ENCODE measurements at regions not wholly inside any gene's neighbourhood (a gene's known extent, or its start where the extent isn't known, plus 50 kb on each side); places are given as distances from the start of the nearest gene placed in this dataset.

DNA sequence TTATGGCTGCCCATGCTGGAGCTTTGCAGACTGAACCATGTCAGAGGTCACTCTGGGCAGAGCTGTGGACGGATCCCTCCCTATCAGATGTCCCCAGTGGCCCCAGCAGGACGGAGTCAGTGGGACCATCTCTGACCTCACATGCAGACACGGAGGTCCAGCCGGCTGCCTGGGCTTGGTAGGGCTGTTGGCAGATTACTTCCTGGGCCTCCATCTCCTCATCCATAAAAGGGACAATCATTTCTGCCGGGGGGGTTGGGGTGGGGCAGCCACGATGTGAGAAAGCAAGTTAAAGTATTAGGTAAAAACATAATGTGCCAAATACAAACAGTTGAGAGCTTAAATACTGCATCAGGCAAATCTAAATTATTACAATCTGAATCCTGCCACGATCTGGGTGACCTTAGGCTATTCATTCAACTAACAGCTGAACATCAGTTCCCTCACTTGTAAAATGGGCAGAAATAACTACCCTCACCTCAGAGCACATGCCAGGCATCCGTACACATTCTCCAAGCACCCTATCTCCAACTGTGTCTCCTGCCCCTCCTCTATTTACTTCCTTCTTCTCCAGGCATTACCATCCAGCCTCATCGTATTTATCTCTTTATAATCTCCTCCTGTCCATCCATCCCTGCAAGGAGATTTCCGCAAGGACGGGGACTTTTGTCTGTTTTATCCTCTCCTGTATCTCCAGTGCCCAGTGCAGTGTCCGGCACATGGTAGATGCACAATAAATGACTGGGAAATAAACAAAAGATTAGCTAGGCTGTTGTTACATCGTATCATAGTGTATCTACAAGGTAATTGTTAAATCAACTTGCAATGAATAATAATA is 192.3 kb upstream of the FOXF1 start:
- DNase-seq = no peak

DNA sequence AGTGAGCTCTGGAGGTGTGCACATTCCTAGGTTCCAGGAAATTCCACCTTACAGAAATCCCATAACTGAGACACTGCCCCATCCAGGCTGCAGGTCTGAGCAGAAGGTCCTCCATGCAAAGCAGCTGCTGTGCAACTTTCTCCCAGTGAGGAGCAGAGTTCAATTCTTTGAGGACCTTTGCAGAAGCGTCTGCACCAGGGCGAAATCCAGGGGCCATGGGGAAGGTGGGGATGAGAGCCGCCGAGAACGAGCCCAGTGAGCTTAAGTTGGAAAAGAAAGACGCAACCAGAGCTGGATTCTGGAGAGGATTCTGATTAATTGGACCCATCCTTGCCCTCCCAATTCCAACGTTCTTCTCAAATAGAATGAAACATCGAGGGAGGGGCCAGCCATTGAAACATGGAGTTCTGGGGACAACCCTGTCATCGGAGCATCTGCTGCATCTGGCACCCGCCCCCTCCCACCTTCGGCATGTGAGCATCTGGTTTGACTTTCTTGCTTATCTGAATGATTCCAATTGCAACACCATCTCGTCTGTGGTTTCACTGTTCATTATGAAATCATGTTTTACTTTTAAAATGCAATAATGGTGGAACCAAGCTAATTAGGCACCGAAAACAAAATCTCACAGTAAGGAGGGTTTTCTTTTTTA is 190.6 kb upstream of the FOXF1 start:
- DNase-seq = no peak

DNA sequence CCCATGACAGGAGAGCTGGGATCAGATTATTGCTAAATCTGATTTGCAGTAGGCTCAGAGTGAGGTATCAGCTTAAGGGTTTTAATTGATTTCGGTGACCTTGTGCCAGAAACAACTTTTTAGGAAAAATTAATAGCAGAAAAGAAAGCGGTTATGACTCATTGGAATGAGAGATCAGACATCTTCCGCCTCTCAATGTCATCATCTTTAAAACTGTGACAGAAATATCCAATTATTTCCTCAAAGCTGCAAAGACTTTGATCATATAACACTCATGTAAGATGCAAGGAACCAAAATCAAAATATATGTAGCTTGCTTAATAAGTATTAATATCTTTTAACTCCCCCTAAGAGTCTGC is 190.1 kb upstream of the FOXF1 start:
- no peak for DNase-seq

DNA sequence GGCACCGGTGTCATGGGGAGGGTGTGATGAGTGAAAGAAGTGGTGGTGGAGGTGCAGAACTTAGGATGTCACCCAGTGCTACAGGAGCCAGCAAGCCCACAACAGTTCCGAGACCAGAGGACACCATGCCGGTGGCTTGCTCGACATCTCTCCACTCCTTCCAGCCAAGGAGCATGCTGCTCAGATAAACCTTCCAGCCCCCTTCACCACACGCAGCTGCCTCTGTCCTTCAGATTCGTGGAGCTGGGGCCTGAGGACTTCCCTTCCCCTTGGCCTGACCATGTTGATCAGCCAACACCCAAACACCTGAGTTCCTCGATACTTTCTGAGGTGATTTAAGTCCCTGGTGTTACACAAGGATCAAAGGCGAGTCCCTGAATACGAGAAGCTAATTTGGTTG is 188.8 kb upstream of the FOXF1 start:
- no peak for DNase-seq

DNA sequence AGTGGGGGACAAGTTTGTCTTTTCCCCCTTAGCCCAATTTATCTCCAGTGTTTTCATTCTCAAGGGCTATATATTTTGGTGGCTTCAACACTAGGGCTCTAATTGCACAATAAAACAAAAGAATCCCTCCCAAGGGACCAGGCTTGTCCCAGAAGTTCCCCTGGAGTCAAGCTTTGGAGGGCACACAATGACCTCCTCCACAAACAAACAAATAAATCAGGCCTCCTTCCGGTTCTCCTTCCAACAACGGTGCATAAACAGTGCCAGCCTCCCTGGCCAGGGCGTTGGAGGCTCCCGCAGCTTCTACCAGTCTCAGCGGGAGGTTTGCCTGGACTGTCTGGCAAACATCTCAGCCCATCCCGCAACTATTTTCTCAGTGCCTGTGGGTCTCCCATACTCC is 188.0 kb upstream of the FOXF1 start:
- DNase-seq = no peak

DNA sequence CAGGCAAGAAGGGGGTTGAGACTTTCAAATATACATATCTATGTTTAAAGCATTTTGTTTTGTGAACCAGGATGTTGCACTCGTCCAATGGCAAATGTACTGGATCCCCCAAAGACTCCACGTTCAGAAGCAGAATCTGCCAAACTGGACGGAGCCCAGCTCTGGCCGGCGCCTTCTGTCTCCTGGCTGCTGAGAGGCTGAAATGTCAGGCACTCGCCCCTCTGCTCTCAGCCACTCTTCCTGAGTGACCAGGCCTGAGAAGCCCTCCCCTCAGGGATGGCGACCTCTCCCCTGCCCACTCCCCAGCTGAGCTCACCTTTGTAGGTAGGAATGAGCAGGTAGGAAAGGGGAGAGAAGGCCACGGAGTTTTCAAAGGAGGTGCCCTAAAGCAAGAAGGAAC is 187.5 kb upstream of the FOXF1 start:
- DNase-seq = peak; percentile 40

DNA sequence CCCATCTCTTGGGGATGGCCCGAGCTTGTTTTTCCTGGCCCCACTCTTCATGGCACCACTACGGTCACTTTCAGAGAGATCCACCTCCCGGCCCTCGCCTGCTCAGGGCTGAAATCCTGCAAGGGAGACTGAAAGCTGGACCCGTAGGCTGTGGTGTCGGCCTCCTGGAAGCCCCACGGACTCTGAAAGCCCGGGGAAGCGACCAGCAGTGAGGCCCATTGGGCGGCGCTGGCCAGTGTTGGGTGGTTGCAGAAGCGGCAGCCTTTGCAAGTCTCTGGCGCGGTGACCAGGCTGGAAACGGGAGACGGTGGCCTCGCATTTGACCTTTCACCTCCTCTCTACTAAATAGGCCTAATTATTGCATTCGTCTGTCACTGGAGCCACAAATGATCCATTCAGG is 186.0 kb upstream of the FOXF1 start:
- DNase-seq = no peak

DNA sequence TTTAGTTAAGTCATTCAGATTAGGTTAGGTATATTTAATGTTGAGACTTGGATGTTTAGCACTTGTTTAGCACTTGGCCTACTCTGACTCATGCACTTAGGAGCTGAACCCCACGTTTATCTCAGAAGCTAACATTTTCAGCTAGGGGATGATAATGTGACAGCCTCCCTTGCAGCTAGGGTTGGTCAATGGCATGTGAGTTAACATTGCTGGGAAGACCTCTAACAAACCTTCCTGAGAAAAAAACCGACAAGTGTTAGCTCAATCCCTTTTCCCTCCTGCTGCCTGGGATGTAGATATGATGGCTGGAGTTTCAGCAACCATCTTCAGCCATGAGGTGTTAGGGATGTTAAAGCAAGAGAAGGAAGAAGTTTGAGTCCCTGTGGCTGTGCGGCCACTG is 185.0 kb upstream of the FOXF1 start:
- DNase-seq = no peak

DNA sequence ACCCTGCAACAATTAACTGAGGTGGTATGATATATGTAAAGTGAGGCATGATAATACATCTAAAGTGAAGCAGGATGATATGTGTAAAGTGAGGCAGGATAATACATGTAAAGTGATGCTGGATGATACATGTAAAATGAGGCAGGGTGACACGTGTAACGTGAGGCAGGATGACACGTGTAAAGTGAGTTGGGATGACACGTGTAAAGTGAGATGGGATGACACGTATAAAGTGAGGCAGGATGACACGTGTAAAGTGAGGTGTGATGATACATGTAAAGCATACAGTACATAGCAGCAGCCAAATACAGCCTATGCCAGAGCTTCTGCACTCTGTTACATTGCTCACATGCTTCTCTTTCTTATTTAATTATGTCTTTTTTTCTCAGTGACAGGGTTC is 184.4 kb upstream of the FOXF1 start:
- no peak for DNase-seq

DNA sequence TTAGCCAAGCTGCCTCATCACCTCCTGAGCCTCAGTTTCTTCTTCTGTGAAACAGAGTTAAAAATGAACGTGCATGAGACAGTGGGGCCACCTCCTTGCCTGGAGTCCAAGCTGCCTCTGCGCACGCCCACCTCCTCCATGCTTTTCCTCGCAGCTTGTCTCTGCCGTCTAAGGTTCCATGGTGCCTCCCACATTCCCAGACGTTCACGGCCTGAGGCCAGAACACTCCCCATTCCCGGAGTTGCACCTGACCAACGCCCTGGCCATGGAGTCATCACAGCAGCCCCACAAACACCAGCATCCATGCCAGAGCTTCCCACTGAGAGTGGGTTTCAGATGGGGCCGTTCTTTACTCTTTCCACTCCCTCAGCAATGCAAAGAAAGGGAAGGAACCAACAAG is 183.0 kb upstream of the FOXF1 start:
- no peak for DNase-seq

DNA sequence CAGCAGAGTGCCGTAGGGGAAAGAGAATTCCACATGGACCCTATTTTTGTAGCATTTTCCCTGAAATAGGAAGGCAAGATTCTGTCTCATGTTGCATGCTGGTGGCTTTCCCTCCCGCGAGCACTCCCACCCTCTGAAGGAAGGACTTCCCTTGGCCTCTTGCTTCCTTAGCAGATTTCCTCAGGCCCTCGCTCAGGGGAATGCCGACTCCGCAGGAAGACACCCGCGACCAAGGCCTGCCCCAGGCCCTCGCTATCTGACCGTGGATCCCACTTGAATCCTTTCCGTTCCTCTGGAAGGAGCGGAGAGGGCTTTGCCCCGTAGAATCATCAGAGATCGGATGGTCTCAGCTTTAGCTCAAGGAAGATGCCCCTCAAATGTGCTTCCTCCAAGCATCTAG is 179.4 kb upstream of the FOXF1 start:
- DNase-seq = no peak

DNA sequence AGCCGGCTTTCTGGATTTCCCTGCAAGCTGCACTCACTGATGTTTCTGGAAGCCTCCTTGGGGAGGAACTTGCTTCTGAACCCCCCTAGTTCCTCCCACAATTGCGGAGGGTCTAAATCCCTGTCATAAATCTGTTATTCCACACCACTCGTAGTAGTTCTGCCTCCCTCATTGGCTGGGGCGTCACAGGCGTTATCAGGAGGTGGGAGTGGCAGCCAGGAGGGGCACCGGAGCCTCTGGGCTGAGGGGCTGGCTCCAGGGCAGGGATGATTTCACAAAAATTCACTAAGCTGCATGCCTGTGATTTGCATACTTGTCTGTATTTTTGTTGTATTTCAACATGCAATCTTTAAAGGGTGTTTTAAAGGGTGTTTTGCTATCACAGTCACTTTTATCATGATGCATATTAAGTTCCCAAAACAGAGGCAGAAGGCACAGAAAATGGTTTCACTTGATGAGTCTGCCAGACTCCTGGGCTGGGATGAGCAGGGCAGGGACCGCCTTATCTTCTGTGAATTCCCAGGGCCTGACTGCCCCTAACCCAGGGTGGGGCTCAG is 176.2 kb upstream of the FOXF1 start:
- no peak for DNase-seq

DNA sequence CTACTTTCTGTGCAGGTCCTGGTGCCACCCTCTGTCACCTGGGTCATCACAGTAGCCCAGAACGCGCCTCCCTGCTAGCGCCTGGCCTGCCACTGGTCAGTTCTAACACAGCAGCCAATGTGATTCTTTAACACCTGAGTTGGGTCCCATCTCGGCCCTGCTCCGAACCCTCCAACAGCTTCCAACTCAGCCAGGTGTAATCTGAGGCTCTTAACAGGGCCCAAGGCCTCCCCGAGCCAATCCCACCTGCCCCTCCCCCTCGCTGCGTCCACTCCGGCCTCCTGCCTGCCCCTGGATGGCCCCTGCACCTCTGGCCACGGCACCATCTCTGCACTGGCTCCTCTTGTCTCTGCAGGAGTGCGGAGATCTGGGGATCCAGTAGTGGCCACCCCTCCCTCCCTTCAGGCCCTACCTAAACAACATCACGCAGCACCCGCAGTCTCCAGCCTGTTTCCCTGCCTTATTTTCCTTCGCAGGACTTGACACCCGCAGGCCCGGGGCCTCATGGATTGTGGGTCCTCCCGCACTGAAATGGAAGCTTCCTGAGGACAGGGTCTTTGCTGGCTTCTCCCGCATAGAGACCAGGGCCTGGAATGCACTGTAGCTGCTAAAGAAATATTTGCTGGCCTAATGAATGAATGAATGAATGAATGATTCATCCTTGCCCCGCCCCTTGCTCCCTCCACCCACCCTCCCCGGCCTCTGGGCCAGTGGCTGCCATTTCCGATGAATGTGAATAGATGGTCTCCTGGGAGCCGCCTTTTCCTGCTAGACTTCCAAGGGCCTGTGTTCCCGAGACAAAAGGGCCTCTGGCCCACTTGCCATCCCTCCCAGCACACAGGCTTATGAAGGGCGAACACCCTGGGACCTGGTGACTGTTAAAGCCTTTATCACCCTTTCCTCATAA is 174.8 kb upstream of the FOXF1 start:
- no peak for DNase-seq

DNA sequence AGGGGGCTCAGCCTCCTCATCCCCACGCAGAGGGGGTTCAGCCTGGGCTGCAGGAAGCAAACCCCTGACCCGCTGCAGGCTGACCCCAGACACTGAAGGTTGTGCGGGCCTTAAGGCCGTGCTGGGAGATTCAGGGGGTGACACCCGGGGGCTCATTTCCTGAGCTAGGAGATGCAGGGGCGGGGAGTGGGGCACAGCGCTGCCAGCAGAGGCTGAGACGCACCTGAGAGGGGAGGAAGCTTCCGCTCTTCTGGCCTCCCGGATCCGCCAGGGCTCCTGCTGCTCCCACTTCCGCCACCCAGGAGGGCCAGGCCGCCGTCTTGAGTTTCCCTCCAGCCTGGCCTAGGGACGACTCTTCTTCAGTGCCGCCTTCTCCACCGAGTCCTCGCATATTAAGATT is 173.2 kb upstream of the FOXF1 start:
- no peak for DNase-seq

DNA sequence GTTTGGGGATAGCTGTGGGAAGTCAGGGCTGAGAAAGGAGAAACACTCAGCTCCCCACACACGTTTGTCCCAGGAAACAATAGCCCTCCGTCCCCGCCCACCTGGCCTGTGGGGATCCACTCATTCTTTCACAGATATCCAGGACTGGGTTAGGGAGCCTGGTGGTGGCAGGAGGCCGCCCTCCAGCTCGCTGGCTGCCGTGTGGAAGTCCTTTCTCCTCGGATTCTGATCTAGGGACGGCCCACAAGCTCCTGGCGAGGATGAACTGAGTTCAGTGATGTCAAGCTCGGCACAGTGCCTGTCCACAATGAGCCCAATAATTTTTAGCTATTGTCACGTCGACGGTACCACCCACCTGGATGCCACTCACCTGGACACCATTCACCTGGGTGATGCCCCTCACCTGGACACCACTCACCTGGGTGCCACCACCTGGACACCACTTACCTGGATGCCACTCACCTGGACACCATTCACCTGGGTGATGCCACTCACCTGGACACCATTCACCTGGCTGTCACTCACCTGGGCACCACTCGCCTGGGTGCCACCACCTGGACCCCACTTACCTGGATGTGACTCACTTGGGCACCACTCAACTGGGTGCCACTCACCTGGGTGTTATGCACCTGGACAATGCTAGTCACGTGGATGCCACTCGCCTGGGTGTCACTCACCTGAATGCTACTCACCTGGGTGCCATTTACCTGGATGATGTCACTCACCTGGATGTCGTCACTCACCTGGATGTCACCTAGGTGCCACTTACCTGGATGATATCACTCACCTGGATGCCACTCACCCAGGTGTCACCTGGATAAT is 172.5 kb upstream of the FOXF1 start:
- no peak for DNase-seq

DNA sequence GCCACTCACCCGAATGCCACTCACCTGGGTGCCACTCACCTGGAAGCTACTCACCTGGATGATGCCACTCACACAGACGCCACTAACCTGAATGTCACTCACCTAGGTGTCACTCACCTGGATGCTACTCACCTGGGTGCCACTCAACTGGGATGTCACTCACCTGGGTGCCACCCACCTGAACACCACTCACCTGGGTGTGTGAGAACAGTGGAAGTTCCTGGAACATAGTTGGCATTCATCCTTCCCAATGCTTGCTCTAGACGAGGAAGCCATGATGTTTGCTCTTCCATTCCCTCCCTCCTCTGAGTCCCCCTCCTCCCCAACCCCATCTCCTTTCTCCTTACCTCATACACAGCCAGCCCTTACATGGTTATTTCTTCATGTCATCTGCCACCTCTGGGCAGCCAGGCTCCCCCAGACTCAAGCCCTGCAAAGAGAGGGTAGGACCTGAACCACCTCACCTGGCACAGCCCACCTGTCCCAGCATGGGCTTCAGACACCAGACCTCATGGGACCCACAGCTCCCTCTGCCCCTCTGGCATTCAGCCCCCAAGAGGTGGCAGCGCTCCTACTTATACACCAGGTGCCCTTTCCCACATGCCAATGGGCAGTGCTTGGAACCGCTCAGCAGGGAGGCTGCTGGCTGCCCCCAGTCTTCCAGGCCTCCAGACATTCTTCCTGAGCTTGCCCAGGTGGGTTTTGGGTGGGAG is 171.8 kb upstream of the FOXF1 start:
- DNase-seq = no peak

DNA sequence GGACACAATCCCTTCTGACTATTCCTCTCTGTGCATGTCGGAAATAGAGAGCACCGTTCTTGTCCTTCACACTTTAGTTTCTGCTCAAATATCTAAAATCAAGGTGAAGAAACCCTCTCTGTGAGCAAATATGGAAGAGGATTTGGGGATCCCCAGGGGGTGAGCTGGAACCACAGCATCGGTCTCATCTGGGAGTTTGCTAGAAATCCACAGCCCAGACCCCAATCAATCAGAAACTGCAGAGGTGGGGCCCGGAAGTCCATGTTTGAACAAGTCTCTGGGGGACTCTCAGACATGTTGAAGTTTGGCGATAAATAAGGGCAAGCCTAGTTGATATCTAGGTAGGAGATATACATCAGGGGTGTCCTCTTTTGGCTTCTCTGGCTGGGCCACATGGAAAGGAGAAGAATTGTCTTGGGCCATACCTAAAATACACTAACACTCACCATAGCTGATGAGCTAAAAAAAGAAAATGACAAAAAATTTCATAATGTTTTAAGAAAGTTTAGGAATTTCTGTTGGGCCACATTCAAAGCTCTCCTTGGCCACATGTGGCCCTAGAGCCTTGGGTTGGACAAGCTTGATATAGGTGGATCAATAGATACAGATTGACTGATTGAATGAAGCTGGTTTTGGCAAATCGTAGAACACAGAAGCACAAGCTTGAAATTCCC is 168.0 kb upstream of the FOXF1 start:
- no peak for DNase-seq

DNA sequence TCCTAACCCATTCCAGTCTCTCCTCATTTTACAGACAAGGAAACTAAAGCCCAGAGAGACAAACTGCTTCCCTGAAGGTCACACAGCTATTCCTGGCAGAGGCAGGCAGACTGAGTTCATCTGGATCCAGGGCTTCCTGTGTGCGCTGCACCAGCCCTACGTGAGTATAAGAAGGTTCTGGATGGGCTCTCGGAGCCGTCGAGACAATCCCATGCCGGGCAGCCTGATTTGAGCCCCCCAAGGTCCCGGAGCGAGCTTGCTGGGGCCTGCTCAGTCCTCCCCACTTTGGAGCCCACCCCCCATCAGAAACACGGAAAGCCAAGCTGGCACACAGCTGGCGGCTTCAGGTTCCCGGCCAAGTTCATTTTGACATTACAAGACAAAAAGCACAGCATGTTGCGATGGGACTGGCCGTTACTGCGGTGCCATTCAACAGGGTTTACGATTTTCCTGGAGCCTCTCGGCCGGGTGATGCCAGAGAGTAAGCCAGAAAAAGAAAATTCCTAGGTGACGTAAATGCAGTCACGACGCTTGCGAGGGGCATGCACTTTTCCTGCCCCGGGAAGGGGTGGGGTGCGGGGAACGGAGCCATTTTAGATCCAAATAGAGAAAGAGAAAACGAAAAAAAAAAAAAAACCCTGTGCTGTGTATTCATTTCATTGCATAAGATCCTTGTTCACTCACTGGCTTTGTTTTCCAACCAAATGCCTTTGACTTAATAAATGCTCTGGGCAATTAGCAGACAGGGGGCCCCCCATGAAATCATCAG is 167.1 kb upstream of the FOXF1 start:
- DNase-seq = no peak

DNA sequence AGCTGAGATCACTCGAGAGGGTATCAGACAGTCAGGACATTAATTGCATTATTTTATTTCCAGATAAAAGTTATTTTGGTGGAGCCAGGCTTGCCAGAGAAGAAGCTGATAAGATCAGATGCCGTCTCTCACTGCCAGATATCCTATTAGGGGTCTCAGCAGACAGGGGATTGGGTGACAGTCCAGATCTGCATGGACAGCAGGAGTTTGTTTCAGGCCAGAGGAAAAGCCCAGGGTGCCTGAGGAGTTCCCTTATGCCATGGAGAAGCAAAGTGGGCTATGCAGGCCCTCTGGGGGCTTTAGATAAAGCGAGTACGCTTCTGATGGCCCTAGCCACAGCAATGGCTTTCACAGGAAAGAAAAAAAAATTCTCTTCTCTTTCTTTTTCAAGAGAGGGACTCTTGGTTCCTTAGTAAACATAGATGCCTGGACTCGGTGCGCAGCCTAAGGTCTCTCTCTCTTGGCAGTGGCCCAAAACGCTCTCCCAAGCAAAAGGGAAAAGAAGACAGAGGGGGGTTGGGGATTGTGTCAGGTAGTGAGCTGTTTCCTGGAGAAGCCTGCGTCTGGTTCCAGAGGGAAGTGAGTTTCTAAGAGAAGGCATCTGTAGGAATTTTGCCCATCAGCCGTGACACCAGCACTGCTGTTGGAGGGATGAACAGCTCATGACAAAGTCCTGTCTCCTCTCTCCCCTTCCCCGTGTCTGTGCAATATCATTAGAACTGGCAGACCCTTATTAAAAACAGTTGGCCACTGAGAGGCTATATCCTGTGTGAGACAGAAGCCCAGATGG is 166.3 kb upstream of the FOXF1 start:
- DNase-seq = no peak

Measured in muscle of arm (tissue), 1 donor.